Cardiac fibroblast (primary cell): ENCODE measurements at regions not wholly inside any gene's neighbourhood (a gene's known extent, or its start where the extent isn't known, plus 50 kb on each side); places are given as distances from the start of the nearest gene placed in this dataset.
"Not testable (repeated sequence)": the region's sequence is repeated elsewhere in the genome, so short reads cannot be mapped to it uniquely, and the experiment has no call there.

Experiments
- DNase-seq, 2 donors: peaks; one replicate each; pipeline versions ENCODE4 v3.0.0 to v3.0.0-alpha.2; 2010; ENCODE audit warnings: low read depth in 2 of 2
- H3K4me3 ChIP-seq, 2 donors: replicated peaks in 1 of 2; 1 replicate in 1 of 2; 2 replicates in 1 of 2; pipeline ENCODE4 v1.5.1; 2011; ENCODE audit warnings: low read depth in 2 of 2, low read length in 2 of 2, mild to moderate bottlenecking in 2 of 2, moderate library complexity in 1 of 2
- CTCF ChIP-seq: IDR thresholded peaks from one replicate; pipeline ENCODE4 v1.5.1; 2011; ENCODE audit warnings: low read depth, mild to moderate bottlenecking, low read length, inconsistent platforms

DNA sequence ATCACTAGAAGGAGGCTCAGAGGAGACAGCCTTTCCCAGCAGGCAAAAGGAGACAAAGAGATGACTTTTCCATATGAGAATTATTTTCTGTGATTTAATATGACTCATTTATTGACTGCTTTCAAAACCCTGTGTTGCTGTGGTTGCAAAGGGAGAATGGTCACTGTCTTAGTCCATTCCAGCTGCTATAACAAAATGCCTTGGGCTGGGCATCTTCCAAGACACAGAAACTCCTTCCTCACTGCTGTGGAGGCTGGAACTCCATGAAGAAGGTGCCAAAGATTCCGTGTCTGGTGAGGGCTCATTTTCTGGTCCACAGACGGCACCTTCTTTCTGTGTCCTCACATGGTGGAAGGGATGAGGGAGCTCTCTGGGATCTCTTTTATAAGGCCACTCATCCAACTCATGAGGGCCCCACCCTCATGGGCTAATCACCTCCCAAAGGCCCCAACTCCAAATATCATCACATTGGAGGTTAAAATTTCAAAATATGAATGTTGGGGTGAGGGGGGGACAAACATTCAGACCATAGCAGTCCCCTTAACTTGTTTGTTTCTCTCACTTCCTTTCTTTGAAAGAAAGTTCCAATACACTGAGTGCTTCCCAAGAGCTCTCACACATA lies 252.1 kb upstream of the RAB4A start:
- no peak overlapping the region for H3K4me3 ChIP-seq
- no peak for DNase-seq
- TF ChIP-seq CTCF: no peak

DNA sequence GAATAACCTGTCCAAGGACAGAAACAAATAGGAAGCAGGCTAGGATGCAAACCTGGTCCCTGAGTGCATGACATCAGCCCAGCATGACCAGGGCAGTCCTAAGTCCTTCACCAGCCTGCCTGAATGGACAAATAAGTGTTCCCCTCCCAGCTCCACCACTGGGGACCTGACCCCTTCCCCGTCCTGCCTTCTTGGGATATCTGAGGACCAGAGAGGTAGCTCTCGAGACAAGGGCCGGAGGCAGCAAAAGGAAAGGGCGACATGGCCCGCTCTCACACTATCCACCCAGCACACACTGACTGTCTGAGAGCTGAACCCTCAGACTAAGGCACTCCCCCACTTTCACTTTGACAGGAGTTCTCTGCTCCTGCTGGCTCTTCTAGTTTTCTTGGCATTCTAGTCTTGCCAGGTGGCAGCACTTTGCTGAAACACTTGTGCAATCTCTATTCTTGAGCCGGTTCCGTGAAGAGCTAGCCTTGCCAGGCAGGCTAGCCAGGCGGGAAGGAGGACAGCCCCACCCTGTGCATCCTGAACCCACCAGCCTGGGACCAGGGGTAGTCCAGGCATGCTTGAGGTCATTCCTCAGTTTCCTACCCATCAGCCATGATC lies 251.1 kb upstream of the RAB4A start:
- DNase-seq: no peak
- no peak for TF ChIP-seq CTCF
- H3K4me3 ChIP-seq: no peak overlapping the region

DNA sequence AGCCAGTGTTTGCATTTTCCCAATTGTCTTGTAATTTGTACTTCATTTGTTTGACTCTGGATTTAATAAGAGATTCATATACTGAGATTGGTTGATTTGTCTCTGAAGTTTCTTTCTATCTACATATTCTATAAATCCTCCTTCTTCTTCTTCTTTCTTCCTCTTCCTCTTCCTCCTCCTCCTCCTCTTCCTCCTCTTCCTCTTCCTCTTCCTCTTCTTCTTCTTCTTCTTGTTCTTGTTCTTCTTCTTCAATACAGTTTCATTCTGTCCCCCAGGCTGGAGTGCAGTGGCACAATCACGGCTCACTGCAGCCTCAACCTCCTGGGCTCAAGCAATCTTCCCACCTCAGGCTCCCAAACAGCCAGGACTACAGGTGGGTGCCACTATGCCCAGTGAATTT lies 249.9 kb upstream of the RAB4A start:
- not testable (repeated sequence) for DNase-seq, H3K4me3 ChIP-seq

- TF ChIP-seq CTCF: no peak
- H3K4me3 ChIP-seq: no peak overlapping the region
- DNase-seq: peak in 1 of 2 donors; percentile 46
These were observed 248.1 kb upstream of the RAB4A start for GRCh38 chr1:229022595-229023333.

DNA sequence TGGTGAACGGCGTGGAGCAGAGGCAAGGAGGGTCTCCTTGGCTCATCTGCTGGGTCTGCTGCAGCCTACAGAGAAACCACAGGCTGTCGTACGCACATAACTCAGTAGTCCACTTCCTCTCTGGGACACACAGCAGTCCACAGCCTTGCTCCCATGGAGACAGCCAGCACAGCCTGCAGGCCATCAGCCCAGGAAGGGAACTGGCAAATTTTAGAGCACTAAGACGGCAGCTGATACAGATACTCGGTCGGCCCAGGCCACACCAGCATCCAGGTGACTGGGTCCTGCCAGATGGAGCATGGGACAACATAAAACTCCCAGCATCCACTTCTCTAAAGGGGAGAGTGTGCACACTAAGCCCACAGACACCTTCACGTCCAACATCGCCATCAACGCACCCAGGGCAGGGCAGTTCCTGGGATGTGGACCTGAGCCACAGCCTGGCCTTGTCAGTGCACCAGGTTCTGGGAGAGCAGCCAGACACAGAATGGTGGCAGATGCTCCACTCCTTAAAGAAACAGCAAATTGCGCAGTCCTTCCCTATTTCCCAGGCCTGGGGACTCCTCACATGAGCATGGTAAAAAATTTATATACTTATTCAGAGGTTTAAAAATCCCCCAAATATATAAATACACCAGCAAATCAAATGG lies 247.1 kb upstream of the RAB4A start:
- DNase-seq: no peak
- no peak for TF ChIP-seq CTCF
- H3K4me3 ChIP-seq: no peak overlapping the region

DNA sequence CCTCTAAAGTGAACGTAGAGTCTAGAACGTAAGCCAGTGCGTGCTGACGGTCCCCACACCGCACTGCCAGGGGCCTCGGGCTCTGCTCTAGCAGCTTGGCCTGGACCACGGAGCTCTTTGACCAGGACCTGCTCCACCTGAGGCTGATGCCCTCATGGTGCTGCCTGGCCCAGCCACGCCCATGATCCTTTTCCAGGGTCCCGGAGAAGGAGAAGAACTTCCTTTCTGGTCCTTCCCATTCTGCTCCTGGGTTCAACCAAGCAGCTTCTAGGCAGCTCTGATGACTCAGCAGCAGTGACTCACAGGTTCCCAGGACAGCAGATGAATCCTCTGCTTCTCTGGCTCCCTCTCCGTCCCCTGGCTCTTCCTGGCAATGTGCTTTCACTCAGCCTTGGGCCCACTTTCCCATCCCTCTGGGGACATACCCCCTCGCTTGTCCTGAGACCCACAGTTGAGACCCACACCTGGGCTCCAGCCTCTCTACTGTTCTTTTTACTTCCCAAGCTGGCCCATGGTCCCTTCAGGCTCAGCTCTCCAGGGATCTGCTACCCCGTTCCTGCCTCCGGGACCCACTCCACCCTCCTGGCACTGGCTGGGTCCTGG lies 246.3 kb upstream of the RAB4A start:
- no peak for TF ChIP-seq CTCF
- H3K4me3 ChIP-seq: no peak overlapping the region
- peak; percentile 84 to 85 for DNase-seq

DNA sequence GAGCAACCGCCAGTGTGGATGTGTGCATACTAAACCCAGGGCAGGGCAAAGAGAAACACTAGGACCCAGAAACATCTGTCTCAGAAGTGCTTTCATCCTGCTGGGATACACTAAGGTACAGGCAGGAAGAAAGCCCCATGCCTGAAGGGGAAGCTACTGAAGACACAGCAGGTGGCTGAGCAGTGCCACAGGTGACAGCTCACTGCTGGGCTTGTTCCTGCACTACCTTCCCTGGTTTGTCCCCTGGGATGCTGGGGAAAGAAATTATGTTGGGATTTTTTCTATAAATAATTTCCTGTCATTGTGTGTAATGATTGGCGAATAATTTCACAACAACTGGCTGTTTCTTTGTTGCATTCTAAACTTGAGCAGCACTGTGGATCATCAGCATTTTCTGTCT lies 245.3 kb upstream of the RAB4A start:
- no peak for DNase-seq
- H3K4me3 ChIP-seq: no peak overlapping the region
- no peak for TF ChIP-seq CTCF
